ENCODE measurements at regions not wholly inside any gene's neighbourhood (a gene's known extent, or its start where the extent isn't known, plus 50 kb on each side); places are given as distances from the start of the nearest gene placed in this dataset.

DNA sequence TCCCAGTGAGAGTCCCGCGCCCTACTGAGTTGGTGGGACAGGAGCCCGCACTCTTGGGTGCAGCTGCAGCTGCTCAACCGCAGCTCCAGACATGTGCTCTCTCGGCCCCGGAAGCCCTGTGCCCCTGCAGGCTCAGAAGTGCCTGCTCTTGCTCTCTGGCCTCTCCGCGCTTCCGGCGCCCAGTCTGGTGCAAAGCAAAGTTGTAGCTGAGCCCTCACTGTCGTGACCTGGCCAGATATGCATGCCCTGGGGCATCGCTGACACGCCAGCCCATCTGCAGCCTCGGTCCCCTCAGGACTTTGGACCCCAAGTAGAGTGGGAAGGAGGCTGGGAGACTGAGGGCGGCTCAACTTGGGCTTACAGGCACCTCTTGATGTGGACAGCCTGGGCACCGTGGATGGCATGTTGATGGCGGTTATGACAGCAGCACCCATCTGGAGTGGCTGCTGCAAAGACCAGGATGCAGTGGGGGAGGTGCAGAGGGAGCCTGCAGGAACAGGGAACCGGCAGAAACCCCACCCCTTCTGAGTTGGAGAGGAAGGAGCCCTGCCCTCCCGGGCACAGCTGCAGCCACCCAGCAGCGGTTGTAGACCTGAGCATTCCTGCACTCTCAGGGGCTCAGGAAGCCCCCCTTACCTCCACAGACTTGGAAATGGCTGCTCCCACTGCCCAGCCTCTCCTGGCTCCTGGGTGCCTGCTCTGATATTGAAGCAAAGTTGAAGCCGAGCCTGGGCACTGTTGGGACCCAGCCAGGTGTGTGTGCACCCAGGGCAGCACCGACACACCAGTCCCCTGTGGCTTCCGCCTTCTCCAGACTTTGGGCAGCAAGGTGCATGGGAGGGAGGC, 462.6 kb downstream of the TBC1D32 start:
- Histone ChIP-seq H3K36me3 (ENCODE audit: control insufficient read depth, insufficient read depth, low read length) (no peaks in the 10 kb centered on the region), H3K4me3 (ENCODE audit: low read depth, low read length) (no peak overlapping the region), H3K27me3 (ENCODE audit: control insufficient read depth, insufficient read depth, low read length) (no peaks in the 10 kb centered on the region)
- no peak for DNase-seq (ENCODE audit: low read depth)
- no peak for FAIRE-seq
- TF ChIP-seq, protein P1, sequence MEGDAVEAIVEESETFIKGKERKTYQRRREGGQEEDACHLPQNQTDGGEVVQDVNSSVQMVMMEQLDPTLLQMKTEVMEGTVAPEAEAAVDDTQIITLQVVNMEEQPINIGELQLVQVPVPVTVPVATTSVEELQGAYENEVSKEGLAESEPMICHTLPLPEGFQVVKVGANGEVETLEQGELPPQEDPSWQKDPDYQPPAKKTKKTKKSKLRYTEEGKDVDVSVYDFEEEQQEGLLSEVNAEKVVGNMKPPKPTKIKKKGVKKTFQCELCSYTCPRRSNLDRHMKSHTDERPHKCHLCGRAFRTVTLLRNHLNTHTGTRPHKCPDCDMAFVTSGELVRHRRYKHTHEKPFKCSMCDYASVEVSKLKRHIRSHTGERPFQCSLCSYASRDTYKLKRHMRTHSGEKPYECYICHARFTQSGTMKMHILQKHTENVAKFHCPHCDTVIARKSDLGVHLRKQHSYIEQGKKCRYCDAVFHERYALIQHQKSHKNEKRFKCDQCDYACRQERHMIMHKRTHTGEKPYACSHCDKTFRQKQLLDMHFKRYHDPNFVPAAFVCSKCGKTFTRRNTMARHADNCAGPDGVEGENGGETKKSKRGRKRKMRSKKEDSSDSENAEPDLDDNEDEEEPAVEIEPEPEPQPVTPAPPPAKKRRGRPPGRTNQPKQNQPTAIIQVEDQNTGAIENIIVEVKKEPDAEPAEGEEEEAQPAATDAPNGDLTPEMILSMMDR (IDR thresholded peaks at IDR 0.05; ENCODE audit: insufficient read depth, low read length, severe bottlenecking): no peak

DNA sequence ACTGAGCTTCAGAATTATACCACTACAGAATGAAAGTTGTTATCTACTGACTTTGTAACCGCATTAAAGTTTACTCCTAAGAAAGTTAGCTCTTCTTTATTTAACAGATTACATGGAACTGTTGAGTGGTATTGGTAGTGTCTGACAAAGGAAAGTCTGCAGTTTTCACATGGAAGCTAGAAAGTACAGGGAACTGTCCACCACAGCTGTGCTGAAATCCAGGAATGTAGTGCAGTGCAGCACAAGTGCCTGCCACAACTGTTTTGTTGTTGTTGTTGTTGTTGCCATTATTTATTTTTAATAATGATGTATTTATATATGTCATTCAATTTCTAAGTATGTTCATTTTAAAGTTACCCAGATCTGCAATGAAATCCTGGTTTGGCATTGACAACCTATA, 464.9 kb downstream of the TBC1D32 start:
- DNase-seq (ENCODE audit: low read depth): peak; percentile 7
- H3K4me3 ChIP-seq (ENCODE audit: low read depth, low read length): no peak overlapping the region
- TF ChIP-seq, protein P1 (IDR thresholded peaks at IDR 0.05; ENCODE audit: insufficient read depth, low read length, severe bottlenecking): no peak
- no peak for FAIRE-seq
- no peaks in the 10 kb centered on the region for H3K27me3 ChIP-seq (ENCODE audit: control insufficient read depth, insufficient read depth, low read length)
- no peaks in the 10 kb centered on the region for H3K36me3 ChIP-seq (ENCODE audit: control insufficient read depth, insufficient read depth, low read length)

DNA sequence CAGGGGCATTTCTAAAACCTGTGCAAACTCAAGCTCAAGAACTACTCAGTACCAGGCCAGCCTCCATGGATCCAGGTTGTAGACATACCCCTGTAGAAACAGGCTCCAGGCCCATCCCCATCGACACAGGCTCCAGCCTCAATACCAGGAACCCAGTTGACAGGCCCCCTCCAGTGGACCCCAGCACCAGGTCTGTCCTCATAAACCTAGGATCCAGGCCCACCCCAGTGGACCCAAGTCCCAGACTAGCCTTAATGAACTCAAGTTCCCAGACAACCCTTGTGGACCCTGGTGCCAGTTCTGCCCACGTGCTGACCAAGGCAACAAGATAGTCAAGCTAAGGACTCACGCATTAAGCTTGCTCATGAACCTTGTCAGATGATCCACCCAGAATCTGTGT, 476.9 kb downstream of the TBC1D32 start:
- DNase-seq (ENCODE audit: low read depth) (no peak), FAIRE-seq (no peak)
- Histone ChIP-seq H3K4me3 (ENCODE audit: low read depth, low read length) (no peak overlapping the region), H3K36me3 (ENCODE audit: control insufficient read depth, insufficient read depth, low read length) (no peaks in the 10 kb centered on the region), H3K27me3 (ENCODE audit: control insufficient read depth, insufficient read depth, low read length) (no peaks in the 10 kb centered on the region)
- TF ChIP-seq, protein P1 (IDR thresholded peaks at IDR 0.05; ENCODE audit: insufficient read depth, low read length, severe bottlenecking): no peak

DNA sequence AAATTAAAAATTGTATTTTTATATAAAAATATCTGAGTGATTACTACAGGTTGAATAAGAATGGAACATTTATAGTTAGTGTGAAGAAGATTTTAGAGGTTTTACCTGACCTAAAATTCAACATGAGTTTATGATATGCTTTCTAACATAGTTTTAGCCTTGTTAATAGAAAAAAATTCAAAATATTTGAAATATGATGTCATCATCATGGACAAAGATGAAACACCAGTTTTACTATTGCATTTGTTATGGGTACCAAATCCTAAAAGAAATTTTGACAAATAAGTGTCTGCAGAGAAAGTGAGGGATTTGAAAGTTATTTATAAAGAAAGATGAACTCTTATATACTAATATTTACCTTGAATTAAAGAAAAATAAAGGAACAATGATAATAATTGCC, 479.7 kb downstream of the TBC1D32 start:
- no peak for FAIRE-seq
- Histone ChIP-seq H3K4me3 (ENCODE audit: low read depth, low read length) (no peak overlapping the region), H3K36me3 (ENCODE audit: control insufficient read depth, insufficient read depth, low read length) (no peaks in the 10 kb centered on the region), H3K27me3 (ENCODE audit: control insufficient read depth, insufficient read depth, low read length) (no peaks in the 10 kb centered on the region)
- DNase-seq (ENCODE audit: low read depth): no peak
- TF ChIP-seq, protein P1 (IDR thresholded peaks at IDR 0.05; ENCODE audit: insufficient read depth, low read length, severe bottlenecking): no peak

DNA sequence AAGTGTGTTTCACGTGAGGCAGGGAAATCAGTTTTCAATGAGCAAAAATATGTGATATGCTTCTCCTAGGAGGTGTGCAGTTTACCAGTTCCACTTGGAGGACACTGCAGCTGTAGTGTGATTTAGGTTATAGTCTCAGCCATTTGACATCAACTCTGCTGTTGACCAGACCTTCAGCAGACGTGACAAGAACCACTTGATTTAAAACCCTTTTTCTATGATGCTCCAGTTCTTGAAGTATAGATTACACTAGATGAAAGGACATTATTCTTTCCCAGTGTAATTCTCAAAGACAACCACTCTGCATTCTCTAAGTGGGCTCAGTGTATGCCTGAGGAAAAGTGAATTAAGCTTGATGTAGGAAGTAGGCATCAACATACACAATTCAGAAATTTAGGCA, 480.8 kb downstream of the TBC1D32 start:
- H3K27me3 ChIP-seq (ENCODE audit: control insufficient read depth, insufficient read depth, low read length): no peaks in the 10 kb centered on the region
- TF ChIP-seq, protein P1 (IDR thresholded peaks at IDR 0.05; ENCODE audit: insufficient read depth, low read length, severe bottlenecking): no peak
- no peaks in the 10 kb centered on the region for H3K36me3 ChIP-seq (ENCODE audit: control insufficient read depth, insufficient read depth, low read length)
- H3K4me3 ChIP-seq (ENCODE audit: low read depth, low read length): no peak overlapping the region
- no peak for DNase-seq (ENCODE audit: low read depth)
- no peak for FAIRE-seq

All from bronchial epithelial cell (primary cell).